ENCODE measurements at regions not wholly inside any gene's neighbourhood (a gene's known extent, or its start where the extent isn't known, plus 50 kb on each side); places are given as distances from the start of the nearest gene placed in this dataset.

- ATAC-seq (replicated peaks): no peak
These were observed 111.8 kb upstream of the CDKN3 start for GRCh38 chr14:54285030-54285429.

GRCh38 chr14:54291491-54292191 lies 105.2 kb upstream of the CDKN3 start:
- H3K4me3 Mint-ChIP-seq: no peak overlapping the region
- H3K9me3 Mint-ChIP-seq: no peaks in the 10 kb centered on the region
- ATAC-seq (replicated peaks): no peak
- H3K27ac Mint-ChIP-seq: no peak overlapping the region
- H3K36me3 Mint-ChIP-seq (ENCODE audit: insufficient read depth): no peaks in the 10 kb centered on the region
- H3K4me1 Mint-ChIP-seq (ENCODE audit: low read depth in 2 of 2): no peaks in the 10 kb centered on the region
- peaks cover 19 to 27% of the 10 kb centered on the region in 2 donors for H3K27me3 Mint-ChIP-seq
- DNase-seq: no peak

More at GRCh38 chr14:54285030-54285429, 111.8 kb upstream of the CDKN3 start:
- peaks cover 17 to 35% of the 10 kb centered on the region in 2 donors for H3K27me3 Mint-ChIP-seq
- no peak overlapping the region for H3K4me3 Mint-ChIP-seq
- no peaks in the 10 kb centered on the region for H3K36me3 Mint-ChIP-seq (ENCODE audit: insufficient read depth)
- no peak for DNase-seq
- no peaks in the 10 kb centered on the region for H3K9me3 Mint-ChIP-seq
- no peaks in the 10 kb centered on the region for H3K4me1 Mint-ChIP-seq (ENCODE audit: low read depth in 2 of 2)
- no peak overlapping the region for H3K27ac Mint-ChIP-seq

GRCh38 chr14:54294802-54295201 lies 102.0 kb upstream of the CDKN3 start:
- Mint-ChIP-seq H3K9me3 (no peaks in the 10 kb centered on the region), H3K36me3 (ENCODE audit: insufficient read depth) (no peaks in the 10 kb centered on the region), H3K27me3 (peaks cover 10 to 34% of the 10 kb centered on the region in 2 donors), H3K4me1 (ENCODE audit: low read depth in 2 of 2) (no peaks in the 10 kb centered on the region), H3K27ac (no peak overlapping the region), H3K4me3 (no peak overlapping the region)
- ATAC-seq (replicated peaks): no peak
- no peak for DNase-seq

- H3K36me3 Mint-ChIP-seq (ENCODE audit: insufficient read depth): no peaks in the 10 kb centered on the region
- ATAC-seq (replicated peaks): no peak
- H3K4me1 Mint-ChIP-seq (ENCODE audit: low read depth in 2 of 2): no peaks in the 10 kb centered on the region
- DNase-seq: no peak
- no peak overlapping the region for H3K27ac Mint-ChIP-seq
- no peak overlapping the region for H3K4me3 Mint-ChIP-seq
- peaks cover 0 to 23% of the 10 kb centered on the region in 2 donors for H3K27me3 Mint-ChIP-seq
- no peaks in the 10 kb centered on the region for H3K9me3 Mint-ChIP-seq
These were observed 97.1 kb upstream of the CDKN3 start for GRCh38 chr14:54299410-54300363.

- H3K9me3 Mint-ChIP-seq: no peaks in the 10 kb centered on the region
- peaks cover 0 to 34% of the 10 kb centered on the region in 2 donors for H3K27me3 Mint-ChIP-seq
- no peak overlapping the region for H3K27ac Mint-ChIP-seq
- H3K4me3 Mint-ChIP-seq: no peak overlapping the region
- H3K36me3 Mint-ChIP-seq (ENCODE audit: insufficient read depth): no peaks in the 10 kb centered on the region
- DNase-seq (no peak), ATAC-seq (replicated peaks) (no peak)
- H3K4me1 Mint-ChIP-seq (ENCODE audit: low read depth in 2 of 2): no peaks in the 10 kb centered on the region
These were observed 95.9 kb upstream of the CDKN3 start for GRCh38 chr14:54300881-54301280.

- Mint-ChIP-seq H3K27me3 (peaks cover 0 to 34% of the 10 kb centered on the region in 2 donors), H3K4me1 (ENCODE audit: low read depth in 2 of 2) (no peaks in the 10 kb centered on the region), H3K36me3 (ENCODE audit: insufficient read depth) (no peaks in the 10 kb centered on the region), H3K27ac (no peak overlapping the region), H3K9me3 (no peaks in the 10 kb centered on the region), H3K4me3 (no peak overlapping the region)
- DNase-seq (no peak), ATAC-seq (replicated peaks) (no peak)
These were observed 95.4 kb upstream of the CDKN3 start for GRCh38 chr14:54301359-54301758.

- Mint-ChIP-seq H3K4me3 (no peak overlapping the region), H3K4me1 (ENCODE audit: low read depth in 2 of 2) (no peaks in the 10 kb centered on the region), H3K9me3 (no peaks in the 10 kb centered on the region), H3K27me3 (peaks cover 23 to 26% of the 10 kb centered on the region in 2 donors), H3K36me3 (ENCODE audit: insufficient read depth) (no peaks in the 10 kb centered on the region), H3K27ac (no peak overlapping the region)
- DNase-seq: no peak
- no peak for ATAC-seq (replicated peaks)
These were observed 90.0 kb upstream of the CDKN3 start for GRCh38 chr14:54306806-54307205.

GRCh38 chr14:54309615-54310014 lies 87.2 kb upstream of the CDKN3 start:
- Mint-ChIP-seq H3K9me3 (no peaks in the 10 kb centered on the region), H3K27ac (no peak overlapping the region), H3K36me3 (ENCODE audit: insufficient read depth) (no peaks in the 10 kb centered on the region), H3K4me1 (ENCODE audit: low read depth in 2 of 2) (no peaks in the 10 kb centered on the region), H3K4me3 (no peak overlapping the region), H3K27me3 (peaks cover 39 to 47% of the 10 kb centered on the region in 2 donors)
- DNase-seq (no peak), ATAC-seq (replicated peaks) (no peak)

GRCh38 chr14:54310151-54310850 lies 86.5 kb upstream of the CDKN3 start:
- Mint-ChIP-seq H3K4me3 (no peak overlapping the region), H3K36me3 (ENCODE audit: insufficient read depth) (no peaks in the 10 kb centered on the region), H3K9me3 (no peaks in the 10 kb centered on the region), H3K4me1 (ENCODE audit: low read depth in 2 of 2) (no peaks in the 10 kb centered on the region), H3K27me3 (peaks cover 39 to 54% of the 10 kb centered on the region in 2 donors), H3K27ac (no peak overlapping the region)
- DNase-seq (no peak), ATAC-seq (replicated peaks) (no peak)

GRCh38 chr14:54310851-54311228 lies 86.0 kb upstream of the CDKN3 start:
- Mint-ChIP-seq H3K36me3 (ENCODE audit: insufficient read depth) (no peaks in the 10 kb centered on the region), H3K4me1 (ENCODE audit: low read depth in 2 of 2) (no peaks in the 10 kb centered on the region), H3K27me3 (peaks cover 39 to 59% of the 10 kb centered on the region in 2 donors), H3K9me3 (no peaks in the 10 kb centered on the region), H3K27ac (no peak overlapping the region), H3K4me3 (no peak overlapping the region)
- no peak for DNase-seq
- no peak for ATAC-seq (replicated peaks)

GRCh38 chr14:54312166-54312801 lies 84.5 kb upstream of the CDKN3 start:
- DNase-seq: no peak
- no peak overlapping the region for H3K4me3 Mint-ChIP-seq
- peaks cover 45 to 71% of the 10 kb centered on the region in 2 donors for H3K27me3 Mint-ChIP-seq
- H3K4me1 Mint-ChIP-seq (ENCODE audit: low read depth in 2 of 2): no peaks in the 10 kb centered on the region
- no peaks in the 10 kb centered on the region for H3K36me3 Mint-ChIP-seq (ENCODE audit: insufficient read depth)
- no peaks in the 10 kb centered on the region for H3K9me3 Mint-ChIP-seq
- no peak for ATAC-seq (replicated peaks)
- no peak overlapping the region for H3K27ac Mint-ChIP-seq

GRCh38 chr14:54314365-54315104 lies 82.3 kb upstream of the CDKN3 start:
- no peaks in the 10 kb centered on the region for H3K9me3 Mint-ChIP-seq
- H3K27ac Mint-ChIP-seq: no peak overlapping the region
- no peak overlapping the region for H3K4me3 Mint-ChIP-seq
- no peak for DNase-seq
- H3K27me3 Mint-ChIP-seq: peaks cover 45 to 65% of the 10 kb centered on the region in 2 donors
- no peaks in the 10 kb centered on the region for H3K36me3 Mint-ChIP-seq (ENCODE audit: insufficient read depth)
- H3K4me1 Mint-ChIP-seq (ENCODE audit: low read depth in 2 of 2): no peaks in the 10 kb centered on the region
- ATAC-seq (replicated peaks): no peak
